Suprapubic skin (tissue), 4 donors: ENCODE measurements at regions not wholly inside any gene's neighbourhood (a gene's known extent, or its start where the extent isn't known, plus 50 kb on each side); places are given as distances from the start of the nearest gene placed in this dataset.

ENCODE experiments used
- DNase-seq, 2 donors: peaks; one replicate each; pipeline ENCODE4 v3.0.0-alpha.2; 2019; ENCODE audit warnings: low spot score in 2 of 2
- H3K27ac ChIP-seq: fragments of 200-600 bp; sonication (generic); one replicate; pipeline ENCODE4 v1.5.1; 2019
- H3K27me3 ChIP-seq: fragments of 200-600 bp; sonication (generic); one replicate; pipeline ENCODE4 v1.5.1; 2019
- H3K36me3 ChIP-seq: fragments of 200-600 bp; sonication (generic); one replicate; pipeline ENCODE4 v1.5.1; 2019
- H3K4me1 ChIP-seq: fragments of 200-600 bp; sonication (generic); one replicate; pipeline ENCODE4 v1.5.1; 2019
- H3K4me3 ChIP-seq: fragments of 200-600 bp; sonication (generic); one replicate; pipeline ENCODE4 v1.5.1; 2019; ENCODE audit warnings: mild to moderate bottlenecking
- H3K9me3 ChIP-seq: fragments of 200-600 bp; sonication (generic); one replicate; pipeline ENCODE4 v1.5.1; 2019
- CTCF ChIP-seq, 2 donors: fragments of 200-600 bp in 1 of 2; fragments of 450-650 bp in 1 of 2; sonication (generic) in 1 of 2; IDR thresholded peaks; one replicate each; pipeline ENCODE4 v1.5.1; 2016 to 2019; ENCODE audit warnings: antibody characterized with exemption in 2 of 2, mild to moderate bottlenecking in 1 of 2, moderate library complexity in 1 of 2
- EP300 ChIP-seq: sonication (generic); formaldehyde crosslinking; IDR thresholded peaks from one replicate; pipeline ENCODE4 v1.6.1; 2017; ENCODE audit warnings: antibody characterized with exemption
- POLR2A ChIP-seq, 2 donors: fragments of 450-650 bp; IDR thresholded peaks; one replicate each; pipeline ENCODE4 v1.6.1; 2017; ENCODE audit warnings: antibody characterized with exemption in 2 of 2, mild to moderate bottlenecking in 2 of 2, moderate library complexity in 2 of 2
- POLR2AphosphoS5 ChIP-seq, 3 donors: sonication (generic); formaldehyde crosslinking; IDR thresholded peaks; one replicate each; pipeline ENCODE4 v1.6.1; 2017; ENCODE audit warnings: antibody characterized with exemption in 3 of 3
- WGBS: methylation state at CpG from one replicate; pipeline ENCODE4 v1.1.5; 2018; 5-methylcytosine and 5-hydroxymethylcytosine counted together

GRCh38 chr5:155492191-155492590 lies 478.6 kb downstream of the KIF4B start:
- 73% methylated on average over 2 of the region's 2 CpGs for WGBS
- no peak overlapping the region for H3K27ac ChIP-seq
- H3K36me3 ChIP-seq, result no peaks in the 10 kb centered on the region
- no peaks in the 10 kb centered on the region for H3K27me3 ChIP-seq
- H3K9me3 ChIP-seq, result no peaks in the 10 kb centered on the region
- no peaks in the 10 kb centered on the region for H3K4me1 ChIP-seq
- no peak overlapping the region for H3K4me3 ChIP-seq
- TF ChIP-seq POLR2AphosphoS5 (IDR thresholded peaks at IDR 0.05) (no peak), CTCF (IDR thresholded peaks at IDR 0.05) (no peak), POLR2A (IDR thresholded peaks at IDR 0.05) (no peak), EP300 (no peak)
- DNase-seq, result no peak

GRCh38 chr5:155504606-155505005 lies 491.1 kb downstream of the KIF4B start:
- no peak overlapping the region for H3K27ac ChIP-seq
- H3K9me3 ChIP-seq, result no peaks in the 10 kb centered on the region
- no peak for DNase-seq
- no peaks in the 10 kb centered on the region for H3K4me1 ChIP-seq
- TF ChIP-seq POLR2A (IDR thresholded peaks at IDR 0.05), result no peak
- TF ChIP-seq EP300, result no peak
- no peaks in the 10 kb centered on the region for H3K36me3 ChIP-seq
- 64% methylated on average over 1 of the region's 1 CpG for WGBS
- no peaks in the 10 kb centered on the region for H3K27me3 ChIP-seq
- no peak overlapping the region for H3K4me3 ChIP-seq

GRCh38 chr5:155507363-155507762 lies 493.8 kb downstream of the KIF4B start:
- H3K27me3 ChIP-seq, result no peaks in the 10 kb centered on the region
- H3K36me3 ChIP-seq, result no peaks in the 10 kb centered on the region
- H3K27ac ChIP-seq, result no peak overlapping the region
- TF ChIP-seq POLR2AphosphoS5 (IDR thresholded peaks at IDR 0.05) (no peak), POLR2A (IDR thresholded peaks at IDR 0.05) (no peak), CTCF (IDR thresholded peaks at IDR 0.05) (no peak), EP300 (no peak)
- H3K9me3 ChIP-seq, result no peaks in the 10 kb centered on the region
- H3K4me1 ChIP-seq, result no peaks in the 10 kb centered on the region
- H3K4me3 ChIP-seq, result no peak overlapping the region
- no peak for DNase-seq

GRCh38 chr5:155508673-155509072 lies 495.1 kb downstream of the KIF4B start:
- TF ChIP-seq CTCF (IDR thresholded peaks at IDR 0.05) (no peak), POLR2A (IDR thresholded peaks at IDR 0.05) (no peak), EP300 (no peak), POLR2AphosphoS5 (IDR thresholded peaks at IDR 0.05) (no peak)
- WGBS, result 89% methylated on average over 3 of the region's 3 CpGs
- Histone ChIP-seq H3K4me1 (no peaks in the 10 kb centered on the region), H3K27me3 (no peaks in the 10 kb centered on the region), H3K36me3 (no peaks in the 10 kb centered on the region), H3K27ac (no peak overlapping the region), H3K4me3 (no peak overlapping the region), H3K9me3 (no peaks in the 10 kb centered on the region)
- DNase-seq, result no peak

GRCh38 chr5:155512329-155512728 lies 498.8 kb downstream of the KIF4B start:
- Histone ChIP-seq H3K4me3 (no peak overlapping the region), H3K4me1 (no peaks in the 10 kb centered on the region), H3K27me3 (no peaks in the 10 kb centered on the region), H3K27ac (no peak overlapping the region), H3K36me3 (no peaks in the 10 kb centered on the region), H3K9me3 (no peaks in the 10 kb centered on the region)
- DNase-seq, result no peak
- 57% methylated on average over 1 of the region's 1 CpG for WGBS
- TF ChIP-seq POLR2AphosphoS5 (IDR thresholded peaks at IDR 0.05), result no peak
- no peak for TF ChIP-seq CTCF (IDR thresholded peaks at IDR 0.05)
- no peak for TF ChIP-seq EP300
- no peak for TF ChIP-seq POLR2A (IDR thresholded peaks at IDR 0.05)

GRCh38 chr5:155514105-155514563 lies 500.6 kb downstream of the KIF4B start:
- DNase-seq, result no peak

More at GRCh38 chr5:155514105-155514563, 500.6 kb downstream of the KIF4B start:
- no peaks in the 10 kb centered on the region for H3K4me1 ChIP-seq
- H3K4me3 ChIP-seq, result no peak overlapping the region
- no peaks in the 10 kb centered on the region for H3K9me3 ChIP-seq
- 93% methylated on average over 2 of the region's 2 CpGs for WGBS
- H3K36me3 ChIP-seq, result no peaks in the 10 kb centered on the region
- TF ChIP-seq POLR2A (IDR thresholded peaks at IDR 0.05) (no peak), CTCF (IDR thresholded peaks at IDR 0.05) (no peak), EP300 (no peak), POLR2AphosphoS5 (IDR thresholded peaks at IDR 0.05) (no peak)
- no peaks in the 10 kb centered on the region for H3K27me3 ChIP-seq
- no peak overlapping the region for H3K27ac ChIP-seq
